Fibroblast of the conjunctiva (primary cell): ENCODE measurements at regions not wholly inside any gene's neighbourhood (a gene's known extent, or its start where the extent isn't known, plus 50 kb on each side); places are given as distances from the start of the nearest gene placed in this dataset.

Experiments
- DNase-seq: peaks from one replicate; pipeline ENCODE4 v3.0.0-alpha.2; 2010; ENCODE audit warnings: low read depth

- no peak for DNase-seq
Measured at GRCh38 chr9:515665-516064, 301.0 kb downstream of the DOCK8 start.

GRCh38 chr9:517993-518392, 303.3 kb downstream of the DOCK8 start:
- DNase-seq, result no peak

- no peak for DNase-seq
Measured at GRCh38 chr9:518540-518939, 303.9 kb downstream of the DOCK8 start.

GRCh38 chr9:519579-519978, 304.9 kb downstream of the DOCK8 start:
- no peak for DNase-seq

- DNase-seq, result no peak
Measured at GRCh38 chr9:520302-520701, 305.6 kb downstream of the DOCK8 start.

GRCh38 chr9:522190-522589, 307.5 kb downstream of the DOCK8 start:
- no peak for DNase-seq

- no peak for DNase-seq
Measured at GRCh38 chr9:522658-523057, 308.0 kb downstream of the DOCK8 start.

GRCh38 chr9:523444-523843, 308.8 kb downstream of the DOCK8 start:
- DNase-seq, result no peak

GRCh38 chr9:524008-524407, 309.3 kb downstream of the DOCK8 start:
- no peak for DNase-seq

GRCh38 chr9:526904-527591, 312.4 kb downstream of the DOCK8 start:
- no peak for DNase-seq

GRCh38 chr9:529731-530130, 311.8 kb upstream of the DMRT1 start:
- no peak for DNase-seq

GRCh38 chr9:530681-531080, 310.8 kb upstream of the DMRT1 start:
- DNase-seq, result no peak

- no peak for DNase-seq
Measured at GRCh38 chr9:532707-533106, 308.8 kb upstream of the DMRT1 start.

- no peak for DNase-seq
Measured at GRCh38 chr9:534886-535285, 306.6 kb upstream of the DMRT1 start.

- no peak for DNase-seq
Measured at GRCh38 chr9:535356-535755, 306.1 kb upstream of the DMRT1 start.

GRCh38 chr9:536597-537511, 304.6 kb upstream of the DMRT1 start:
- no peak for DNase-seq

GRCh38 chr9:543478-543877, 298.0 kb upstream of the DMRT1 start:
- no peak for DNase-seq

GRCh38 chr9:545480-545879, 296.0 kb upstream of the DMRT1 start:
- no peak for DNase-seq

GRCh38 chr9:546235-546634, 295.3 kb upstream of the DMRT1 start:
- no peak for DNase-seq

- DNase-seq, result no peak
Measured at GRCh38 chr9:546797-547223, 294.7 kb upstream of the DMRT1 start.

- DNase-seq, result no peak
Measured at GRCh38 chr9:547314-547713, 294.2 kb upstream of the DMRT1 start.

- no peak for DNase-seq
Measured at GRCh38 chr9:549455-549997, 292.0 kb upstream of the DMRT1 start.

- no peak for DNase-seq
Measured at GRCh38 chr9:550333-550732, 291.2 kb upstream of the DMRT1 start.
